Loucy (cell line): ENCODE measurements at regions not wholly inside any gene's neighbourhood (a gene's known extent, or its start where the extent isn't known, plus 50 kb on each side); places are given as distances from the start of the nearest gene placed in this dataset.

Experiments used
- H2AFZ ChIP-seq: fragments of 200-600 bp; sonication (generic); 2 replicates; pipeline ENCODE4 v1.6.0; 2016; ENCODE audit warnings: antibody characterized with exemption, mild to moderate bottlenecking, low read length, moderate library complexity
- H3F3A ChIP-seq: fragments of 200-600 bp; 2 replicates; pipeline ENCODE4 v1.6.0; 2016; ENCODE audit warnings: antibody characterized with exemption, low read depth, mild to moderate bottlenecking
- H3K27me3 ChIP-seq: fragments of 200-600 bp; sonication (generic); 2 replicates; pipeline ENCODE4 v1.6.1; 2014; ENCODE audit warnings: low read length, mild to moderate bottlenecking; ENCODE audit not compliant: insufficient read depth, poor library complexity, severe bottlenecking
- H3K36me3 ChIP-seq: fragments of 200-600 bp; sonication (generic); 2 replicates; pipeline ENCODE4 v1.6.1; 2016; ENCODE audit warnings: low read length; ENCODE audit not compliant: insufficient read depth
- H3K4me1 ChIP-seq: fragments of 200-600 bp; sonication (generic); 2 replicates; pipeline ENCODE4 v1.5.1; 2014; ENCODE audit warnings: low read length, mild to moderate bottlenecking; ENCODE audit not compliant: insufficient read depth, poor library complexity, severe bottlenecking
- H3K4me2 ChIP-seq: fragments of 200-600 bp; sonication (generic); 2 replicates; pipeline ENCODE4 v1.6.0; 2014; ENCODE audit warnings: antibody characterized with exemption, low read length, low read depth, mild to moderate bottlenecking; ENCODE audit not compliant: poor library complexity, severe bottlenecking
- H3K4me3 ChIP-seq: fragments of 200-600 bp; sonication (generic); 2 replicates; pipeline ENCODE4 v1.5.1; 2014; ENCODE audit warnings: low read length, mild to moderate bottlenecking, mixed read lengths; ENCODE audit not compliant: poor library complexity, severe bottlenecking
- H3K79me2 ChIP-seq: fragments of 200-600 bp; sonication (generic); 2 replicates; pipeline ENCODE4 v1.6.1; 2014; ENCODE audit warnings: low read length; ENCODE audit not compliant: insufficient read depth
- H3K9ac ChIP-seq: fragments of 200-600 bp; sonication (generic); 2 replicates; pipeline ENCODE4 v1.6.0; 2014; ENCODE audit warnings: mild to moderate bottlenecking, low read depth, low read length, moderate library complexity; ENCODE audit not compliant: poor library complexity, severe bottlenecking
- H3K9me2 ChIP-seq: fragments of 200-600 bp; sonication (generic); replicated peaks from 2 replicates; pipeline ENCODE4 v1.6.1; 2016; ENCODE audit warnings: low read depth, low read length, mixed read lengths
- H3K9me3 ChIP-seq: fragments of 200-600 bp; sonication (generic); 2 replicates; pipeline ENCODE4 v1.6.1; 2014; ENCODE audit warnings: mild to moderate bottlenecking, antibody characterized with exemption, low read length, low read depth; ENCODE audit not compliant: insufficient read depth
- H4K20me1 ChIP-seq: fragments of 200-600 bp; sonication (generic); 2 replicates; pipeline ENCODE4 v1.6.0; 2014; ENCODE audit warnings: antibody characterized with exemption, low read length, mild to moderate bottlenecking; ENCODE audit not compliant: insufficient read depth, poor library complexity, severe bottlenecking
- EZH2phosphoT487 ChIP-seq: fragments of 200-600 bp; IDR thresholded peaks from 2 replicates; pipeline ENCODE4 v1.6.1; 2018; ENCODE audit warnings: antibody characterized with exemption, mild to moderate bottlenecking, moderate library complexity, borderline replicate concordance
- TF ChIP-seq, protein P1 (sequence below): fragments of 200-600 bp; sonication (generic); conservative IDR thresholded peaks from 2 replicates; pipeline ENCODE4 v1.5.1; 2014; ENCODE audit warnings: mild to moderate bottlenecking, antibody characterized with exemption, low read length

DNA sequence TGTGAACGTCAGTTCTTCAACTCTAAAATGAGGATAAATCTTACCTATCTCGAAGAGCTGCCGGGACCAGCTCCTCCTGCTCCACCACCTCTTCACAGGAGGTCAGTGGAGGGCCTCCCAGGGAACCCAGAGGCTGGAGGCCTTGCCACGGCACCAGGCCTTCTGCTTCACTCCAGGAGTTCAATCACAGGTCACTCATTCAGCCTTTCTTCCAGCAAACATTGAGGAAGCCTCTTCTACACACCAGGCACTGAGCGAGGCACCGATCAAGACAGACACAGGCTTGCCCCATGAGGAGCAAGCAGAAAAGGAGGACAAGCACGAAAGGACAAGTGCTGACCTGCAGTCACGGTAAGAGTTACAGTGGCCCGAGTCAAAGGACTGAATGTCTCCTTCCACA lies 64.8 kb upstream of the WNT11 start:
- Histone ChIP-seq H3K4me1 (no peaks in the 10 kb centered on the region), H3F3A (no peaks in the 10 kb centered on the region), H3K79me2 (no peaks in the 10 kb centered on the region), H4K20me1 (no peaks in the 10 kb centered on the region), H3K9ac (no peak overlapping the region), H3K9me3 (no peaks in the 10 kb centered on the region), H3K36me3 (no peaks in the 10 kb centered on the region), H2AFZ (no peak overlapping the region), H3K4me3 (no peak overlapping the region), H3K4me2 (no peak overlapping the region), H3K9me2 (no peaks in the 10 kb centered on the region), H3K27me3 (no peaks in the 10 kb centered on the region)
- TF ChIP-seq, protein P1, sequence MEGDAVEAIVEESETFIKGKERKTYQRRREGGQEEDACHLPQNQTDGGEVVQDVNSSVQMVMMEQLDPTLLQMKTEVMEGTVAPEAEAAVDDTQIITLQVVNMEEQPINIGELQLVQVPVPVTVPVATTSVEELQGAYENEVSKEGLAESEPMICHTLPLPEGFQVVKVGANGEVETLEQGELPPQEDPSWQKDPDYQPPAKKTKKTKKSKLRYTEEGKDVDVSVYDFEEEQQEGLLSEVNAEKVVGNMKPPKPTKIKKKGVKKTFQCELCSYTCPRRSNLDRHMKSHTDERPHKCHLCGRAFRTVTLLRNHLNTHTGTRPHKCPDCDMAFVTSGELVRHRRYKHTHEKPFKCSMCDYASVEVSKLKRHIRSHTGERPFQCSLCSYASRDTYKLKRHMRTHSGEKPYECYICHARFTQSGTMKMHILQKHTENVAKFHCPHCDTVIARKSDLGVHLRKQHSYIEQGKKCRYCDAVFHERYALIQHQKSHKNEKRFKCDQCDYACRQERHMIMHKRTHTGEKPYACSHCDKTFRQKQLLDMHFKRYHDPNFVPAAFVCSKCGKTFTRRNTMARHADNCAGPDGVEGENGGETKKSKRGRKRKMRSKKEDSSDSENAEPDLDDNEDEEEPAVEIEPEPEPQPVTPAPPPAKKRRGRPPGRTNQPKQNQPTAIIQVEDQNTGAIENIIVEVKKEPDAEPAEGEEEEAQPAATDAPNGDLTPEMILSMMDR: no peak
- no peak for TF ChIP-seq EZH2phosphoT487

DNA sequence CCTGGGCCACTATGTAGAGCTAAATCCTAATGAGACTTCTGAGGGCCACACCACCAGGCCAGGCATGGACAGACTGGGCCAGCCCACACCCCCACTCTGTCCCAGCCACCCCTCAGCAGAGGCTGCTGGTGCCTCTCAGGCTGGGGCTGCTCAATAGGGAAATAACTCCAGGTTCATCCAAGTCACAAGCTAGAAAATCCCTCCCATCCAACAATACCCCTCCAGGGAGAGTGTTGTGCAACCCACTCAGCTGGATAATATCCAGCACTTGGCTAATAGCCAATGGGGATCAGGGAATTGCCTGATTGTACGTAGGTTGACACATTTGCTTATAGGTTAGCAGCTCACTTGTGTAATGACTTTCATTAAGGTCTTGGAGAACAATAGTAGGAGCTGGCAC lies 64.1 kb upstream of the WNT11 start:
- Histone ChIP-seq H4K20me1 (no peaks in the 10 kb centered on the region), H2AFZ (no peak overlapping the region), H3K27me3 (no peaks in the 10 kb centered on the region), H3K36me3 (no peaks in the 10 kb centered on the region), H3F3A (no peaks in the 10 kb centered on the region), H3K4me2 (no peak overlapping the region), H3K9me2 (no peaks in the 10 kb centered on the region), H3K4me3 (no peak overlapping the region), H3K79me2 (no peaks in the 10 kb centered on the region), H3K9me3 (no peaks in the 10 kb centered on the region), H3K4me1 (no peaks in the 10 kb centered on the region), H3K9ac (no peak overlapping the region)
- TF ChIP-seq EZH2phosphoT487: no peak
- TF ChIP-seq, protein P1: no peak

DNA sequence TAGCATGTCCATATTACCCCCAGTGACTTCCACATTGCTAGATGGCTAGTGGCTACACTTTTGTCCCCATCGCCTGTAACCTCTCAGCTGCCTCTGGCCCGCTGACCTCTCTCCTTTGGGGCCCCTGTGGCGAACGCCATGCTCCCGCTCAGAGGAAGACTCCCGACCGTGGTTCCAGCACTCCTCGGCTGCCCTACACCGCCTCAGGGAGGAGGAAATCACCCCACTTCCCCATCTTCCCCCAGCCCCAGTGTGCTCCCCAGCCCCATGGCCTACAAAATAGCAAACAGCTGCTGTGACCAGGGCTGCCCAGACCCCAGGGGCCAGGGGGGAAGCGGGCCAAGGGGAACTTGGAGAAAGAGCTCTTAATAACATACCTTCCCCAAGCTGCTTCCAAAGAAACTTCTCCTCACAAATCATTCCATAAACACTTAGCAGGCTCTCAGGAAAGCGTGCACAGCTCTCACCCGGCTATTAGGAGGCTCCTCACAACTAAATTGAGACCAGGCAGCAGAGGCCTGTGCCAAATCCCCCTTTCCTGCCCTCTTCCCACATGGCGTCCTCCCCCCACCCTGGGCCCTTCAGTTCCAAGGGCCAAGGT lies 63.5 kb upstream of the WNT11 start:
- TF ChIP-seq EZH2phosphoT487: no peak
- TF ChIP-seq, protein P1: no peak
- H2AFZ ChIP-seq: no peak overlapping the region
- H3K9me3 ChIP-seq: no peaks in the 10 kb centered on the region
- no peak overlapping the region for H3K4me2 ChIP-seq
- H3K9me2 ChIP-seq: no peaks in the 10 kb centered on the region
- H3K4me3 ChIP-seq: no peak overlapping the region
- H3K9ac ChIP-seq: no peak overlapping the region
- no peaks in the 10 kb centered on the region for H4K20me1 ChIP-seq
- no peaks in the 10 kb centered on the region for H3K27me3 ChIP-seq
- H3F3A ChIP-seq: no peaks in the 10 kb centered on the region
- H3K79me2 ChIP-seq: no peaks in the 10 kb centered on the region
- no peaks in the 10 kb centered on the region for H3K36me3 ChIP-seq
- H3K4me1 ChIP-seq: no peaks in the 10 kb centered on the region
